ENCODE measurements at regions not wholly inside any gene's neighbourhood (a gene's known extent, or its start where the extent isn't known, plus 50 kb on each side); places are given as distances from the start of the nearest gene placed in this dataset.
A peak's percentile ranks its signal among the peaks of the same experiment; 100 is the strongest.
"Not testable (repeated sequence)": the region's sequence is repeated elsewhere in the genome, so short reads cannot be mapped to it uniquely, and the experiment has no call there.

GRCh38 chr12:17296882-17297281 is 690.9 kb upstream of the LMO3 start:
- Histone ChIP-seq H3K4me1 (no peaks in the 10 kb centered on the region), H3K27ac (replicated peaks) (no peak overlapping the region), H3K27me3 (ENCODE audit: low read depth) (no peaks in the 10 kb centered on the region), H3K4me3 (no peak overlapping the region), H3K9me3 (replicated peaks) (peaks cover 12% of the 10 kb centered on the region), H3K36me3 (no peaks in the 10 kb centered on the region)
- intact Hi-C loops (cut with micrococcal nuclease): no loop called here
- TF ChIP-seq, protein P1, sequence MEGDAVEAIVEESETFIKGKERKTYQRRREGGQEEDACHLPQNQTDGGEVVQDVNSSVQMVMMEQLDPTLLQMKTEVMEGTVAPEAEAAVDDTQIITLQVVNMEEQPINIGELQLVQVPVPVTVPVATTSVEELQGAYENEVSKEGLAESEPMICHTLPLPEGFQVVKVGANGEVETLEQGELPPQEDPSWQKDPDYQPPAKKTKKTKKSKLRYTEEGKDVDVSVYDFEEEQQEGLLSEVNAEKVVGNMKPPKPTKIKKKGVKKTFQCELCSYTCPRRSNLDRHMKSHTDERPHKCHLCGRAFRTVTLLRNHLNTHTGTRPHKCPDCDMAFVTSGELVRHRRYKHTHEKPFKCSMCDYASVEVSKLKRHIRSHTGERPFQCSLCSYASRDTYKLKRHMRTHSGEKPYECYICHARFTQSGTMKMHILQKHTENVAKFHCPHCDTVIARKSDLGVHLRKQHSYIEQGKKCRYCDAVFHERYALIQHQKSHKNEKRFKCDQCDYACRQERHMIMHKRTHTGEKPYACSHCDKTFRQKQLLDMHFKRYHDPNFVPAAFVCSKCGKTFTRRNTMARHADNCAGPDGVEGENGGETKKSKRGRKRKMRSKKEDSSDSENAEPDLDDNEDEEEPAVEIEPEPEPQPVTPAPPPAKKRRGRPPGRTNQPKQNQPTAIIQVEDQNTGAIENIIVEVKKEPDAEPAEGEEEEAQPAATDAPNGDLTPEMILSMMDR (IDR thresholded peaks at IDR 0.05; ENCODE audit: borderline replicate concordance): no peak
- no peak for DNase-seq

GRCh38 chr12:17286874-17287273 is 680.9 kb upstream of the LMO3 start:
- TF ChIP-seq, protein P1 (IDR thresholded peaks at IDR 0.05; ENCODE audit: borderline replicate concordance): no peak
- Histone ChIP-seq H3K9me3 (replicated peaks) (peaks cover 30% of the 10 kb centered on the region), H3K27me3 (ENCODE audit: low read depth) (no peaks in the 10 kb centered on the region), H3K4me3 (no peak overlapping the region), H3K4me1 (no peaks in the 10 kb centered on the region), H3K27ac (replicated peaks) (no peak overlapping the region), H3K36me3 (no peaks in the 10 kb centered on the region)
- intact Hi-C loops (cut with micrococcal nuclease): no loop called here
- DNase-seq: no peak

- peaks cover 30% of the 10 kb centered on the region for H3K9me3 ChIP-seq (replicated peaks)
- H3K27me3 ChIP-seq (ENCODE audit: low read depth): no peaks in the 10 kb centered on the region
- intact Hi-C loops (cut with micrococcal nuclease): no loop called here
- DNase-seq: no peak
- no peaks in the 10 kb centered on the region for H3K36me3 ChIP-seq
- no peaks in the 10 kb centered on the region for H3K4me1 ChIP-seq
- no peak overlapping the region for H3K4me3 ChIP-seq
- TF ChIP-seq, protein P1 (IDR thresholded peaks at IDR 0.05; ENCODE audit: borderline replicate concordance): no peak
- no peak overlapping the region for H3K27ac ChIP-seq (replicated peaks)
Observed at GRCh38 chr12:17284873-17285272, 678.9 kb upstream of the LMO3 start.

DNA sequence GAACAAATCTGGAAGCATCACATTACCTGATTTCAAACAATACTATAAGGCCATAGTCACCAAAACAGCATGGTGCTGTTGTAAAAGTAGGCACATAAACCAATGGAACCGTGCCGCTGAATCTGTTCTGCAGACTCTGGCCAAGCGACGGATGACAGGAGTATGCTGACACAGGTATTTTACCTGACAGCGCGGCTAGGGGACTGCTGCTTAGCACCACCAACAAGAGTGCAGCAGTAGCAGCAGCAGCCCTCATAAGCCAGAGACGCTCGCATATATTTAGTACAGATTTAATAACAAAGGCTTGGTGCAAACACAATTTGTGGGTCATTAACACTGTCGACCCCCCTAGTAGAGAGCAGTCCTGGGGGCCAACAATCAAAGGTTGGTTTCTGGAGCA is 677.6 kb upstream of the LMO3 start:
- Histone ChIP-seq H3K4me1 (no peaks in the 10 kb centered on the region), H3K27ac (replicated peaks) (no peak overlapping the region), H3K4me3 (no peak overlapping the region), H3K9me3 (replicated peaks) (peaks cover 30% of the 10 kb centered on the region), H3K27me3 (ENCODE audit: low read depth) (no peaks in the 10 kb centered on the region), H3K36me3 (no peaks in the 10 kb centered on the region)
- intact Hi-C loops (cut with micrococcal nuclease): no loop called here
- DNase-seq: no peak
- TF ChIP-seq, protein P1 (IDR thresholded peaks at IDR 0.05; ENCODE audit: borderline replicate concordance): no peak

- H3K4me1 ChIP-seq; H3K27me3 ChIP-seq (ENCODE audit: low read depth); intact Hi-C loops (cut with micrococcal nuclease); DNase-seq; H3K4me3 ChIP-seq; H3K36me3 ChIP-seq; H3K27ac ChIP-seq (replicated peaks): not testable (repeated sequence)
- peaks cover 17% of the 10 kb centered on the region for H3K9me3 ChIP-seq (replicated peaks)
Observed at GRCh38 chr12:17282169-17282568, 676.2 kb upstream of the LMO3 start.

DNA sequence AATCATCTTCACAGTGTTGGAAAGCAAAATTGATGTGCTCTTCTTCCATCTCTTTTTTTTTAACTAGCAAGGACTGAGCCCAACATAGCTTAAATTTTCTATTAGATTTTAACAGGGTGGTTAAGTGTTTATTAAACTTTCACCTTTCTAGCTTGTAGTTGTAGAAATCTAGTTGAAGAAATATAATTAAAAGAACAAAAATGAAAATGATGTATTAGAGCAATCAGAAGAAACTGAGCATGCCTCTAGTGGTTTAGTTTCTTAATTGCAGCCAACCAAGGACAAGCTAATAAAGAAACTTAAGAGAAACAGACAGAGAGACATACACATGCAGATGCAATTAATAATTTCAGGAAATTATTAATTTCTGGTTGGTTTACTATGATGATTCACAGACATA is 673.0 kb upstream of the LMO3 start:
- TF ChIP-seq, protein P1 (IDR thresholded peaks at IDR 0.05; ENCODE audit: borderline replicate concordance): peak; percentile 12
- intact Hi-C loops (cut with micrococcal nuclease): no loop called here
- no peak overlapping the region for H3K27ac ChIP-seq (replicated peaks)
- no peaks in the 10 kb centered on the region for H3K36me3 ChIP-seq
- no peak for DNase-seq
- H3K9me3 ChIP-seq (replicated peaks): peaks cover 6% of the 10 kb centered on the region
- no peak overlapping the region for H3K4me3 ChIP-seq
- H3K27me3 ChIP-seq (ENCODE audit: low read depth): no peaks in the 10 kb centered on the region
- no peaks in the 10 kb centered on the region for H3K4me1 ChIP-seq
